ENCODE measurements at regions not wholly inside any gene's neighbourhood (a gene's known extent, or its start where the extent isn't known, plus 50 kb on each side); places are given as distances from the start of the nearest gene placed in this dataset.

DNA sequence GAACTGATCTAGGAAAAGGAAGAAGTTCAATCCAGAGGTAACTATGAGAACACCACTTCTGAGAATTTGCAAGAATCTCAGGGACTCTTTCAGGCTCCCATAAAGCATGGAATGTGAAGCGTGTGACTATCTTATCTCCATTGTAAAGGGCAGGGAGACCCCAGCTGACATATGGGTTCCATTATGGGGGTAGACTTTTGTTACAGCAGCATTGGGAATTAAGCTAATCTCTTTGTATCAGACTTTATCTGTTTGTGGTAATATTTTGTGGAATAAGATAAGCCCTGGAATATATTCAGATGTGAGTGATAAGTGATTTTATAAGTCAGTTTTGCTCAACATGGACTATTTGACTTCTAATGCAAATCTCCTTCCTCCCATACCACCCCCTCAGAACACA is 468.3 kb downstream of the MEIS1 start:
- Histone ChIP-seq H3K79me2 (ENCODE audit: control insufficient read depth, insufficient read depth, low read length) (no peaks in the 10 kb centered on the region), H3K36me3 (ENCODE audit: control insufficient read depth in 2 of 2, extremely low read depth in 1 of 2, insufficient read depth in 2 of 2, low read length in 2 of 2) (no peaks in the 10 kb centered on the region), H3K9me3 (replicated peaks; ENCODE audit: control insufficient read depth, insufficient read depth, low read length) (no peaks in the 10 kb centered on the region), H3K27me3 (ENCODE audit: control insufficient read depth in 2 of 2, insufficient read depth in 2 of 2, low read length in 2 of 2) (no peaks in the 10 kb centered on the region), H3K4me1 (ENCODE audit: control insufficient read depth, extremely low read depth, insufficient read depth, low read length) (no peaks in the 10 kb centered on the region), H4K20me1 (replicated peaks; ENCODE audit: control insufficient read depth, extremely low read depth, insufficient read depth, low read length) (no peaks in the 10 kb centered on the region), H3K9me1 (replicated peaks; ENCODE audit: control insufficient read depth, extremely low read depth, insufficient read depth, low read length) (no peaks in the 10 kb centered on the region), H3K4me3 (replicated peaks in 1 of 3; ENCODE audit: insufficient read depth in 1 of 3, low read depth in 1 of 3, low read length in 3 of 3) (no peak overlapping the region), H2AFZ (ENCODE audit: low read depth, low read length) (no peak overlapping the region), H3K9ac (replicated peaks; ENCODE audit: extremely low read depth, insufficient read depth, low read length) (no peak overlapping the region), H3K4me2 (ENCODE audit: insufficient read depth, low read length) (no peak overlapping the region), H3K27ac (ENCODE audit: insufficient read depth, low read depth, low read length) (no peak overlapping the region)
- ChIA-PET POLR2A (no interaction called here), CTCF (no interaction called here)
- DNase-seq (ENCODE audit: low read depth, low spot score), result no peak
- FAIRE-seq, result no peak
- TF ChIP-seq JUN (IDR thresholded peaks at IDR 0.05; ENCODE audit: borderline replicate concordance, insufficient read depth, insufficient read length, low read depth) (no peak), FOS (IDR thresholded peaks at IDR 0.05; ENCODE audit: borderline replicate concordance, insufficient read depth, low read length) (no peak), EZH2 (IDR thresholded peaks at IDR 0.05; ENCODE audit: borderline replicate concordance, low read depth, low read length, severe bottlenecking) (no peak), CTCF (IDR thresholded peaks at IDR 0.05; ENCODE audit: extremely low read depth in 1 of 2, insufficient read depth in 1 of 2, low read depth in 1 of 2, low read length in 2 of 2) (no peak), GATA2 (IDR thresholded peaks at IDR 0.05; ENCODE audit: insufficient read depth, insufficient read length, low read depth, low read length) (no peak), POLR2AphosphoS5 (IDR thresholded peaks at IDR 0.05; ENCODE audit: insufficient read depth, low read depth, low read length) (no peak), POLR2A (IDR thresholded peaks at IDR 0.05; ENCODE audit: low read depth, low read length) (no peak), MYC (IDR thresholded peaks at IDR 0.05; ENCODE audit: low read depth, low read length) (no peak)
- TF ChIP-seq, protein P1, sequence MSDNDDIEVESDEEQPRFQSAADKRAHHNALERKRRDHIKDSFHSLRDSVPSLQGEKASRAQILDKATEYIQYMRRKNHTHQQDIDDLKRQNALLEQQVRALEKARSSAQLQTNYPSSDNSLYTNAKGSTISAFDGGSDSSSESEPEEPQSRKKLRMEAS (IDR thresholded peaks at IDR 0.05; ENCODE audit: insufficient read depth, insufficient read length), result no peak
- no TSS peak for BruUV-seq (replicated peaks)
- intact Hi-C loops (cut with micrococcal nuclease) (no loop called here), dilution Hi-C loops (cut with MboI; ENCODE audit: extremely low pct_ligation_motif_present, low sequenced_read_pairs) (no loop called here)

All from endothelial cell of umbilical vein (primary cell).